Activated naive CD8-positive, alpha-beta T cell (primary cell): ENCODE measurements at regions not wholly inside any gene's neighbourhood (a gene's known extent, or its start where the extent isn't known, plus 50 kb on each side); places are given as distances from the start of the nearest gene placed in this dataset.

ENCODE experiments used
- H3K27ac Mint-ChIP-seq: one replicate; pipeline ENCODE4 v1.8.0; 2021; ENCODE audit warnings: mixed read lengths
- H3K27me3 Mint-ChIP-seq: one replicate; pipeline ENCODE4 v1.8.0; 2021; ENCODE audit warnings: mixed read lengths
- H3K36me3 Mint-ChIP-seq: one replicate; pipeline ENCODE4 v1.8.0; 2021; ENCODE audit warnings: mixed read lengths
- H3K4me1 Mint-ChIP-seq: one replicate; pipeline ENCODE4 v1.8.0; 2021; ENCODE audit warnings: low read depth, mixed read lengths
- H3K4me3 Mint-ChIP-seq: one replicate; pipeline ENCODE4 v1.8.0; 2021; ENCODE audit warnings: mild to moderate bottlenecking, mixed read lengths
- H3K9me3 Mint-ChIP-seq: one replicate; pipeline ENCODE4 v1.8.0; 2021; ENCODE audit warnings: low read depth, mixed read lengths

GRCh38 chr6:45739058-45739457 is 276.6 kb downstream of the CLIC5 start:
- Mint-ChIP-seq H3K27me3 (peaks cover 6% of the 10 kb centered on the region), H3K4me3 (no peak overlapping the region), H3K9me3 (no peaks in the 10 kb centered on the region), H3K27ac (no peak overlapping the region), H3K36me3 (no peaks in the 10 kb centered on the region), H3K4me1 (peaks cover 30% of the 10 kb centered on the region)

GRCh38 chr6:45738057-45738455 is 277.6 kb downstream of the CLIC5 start:
- Mint-ChIP-seq H3K4me1 (peaks cover 29% of the 10 kb centered on the region), H3K36me3 (no peaks in the 10 kb centered on the region), H3K27me3 (peaks cover 6% of the 10 kb centered on the region), H3K27ac (peak overlapping the region; percentile 83), H3K9me3 (no peaks in the 10 kb centered on the region), H3K4me3 (peak overlapping the region; percentile 47)

GRCh38 chr6:45737331-45738056 is 278.2 kb downstream of the CLIC5 start:
- Mint-ChIP-seq H3K27me3 (peaks cover 6% of the 10 kb centered on the region), H3K9me3 (no peaks in the 10 kb centered on the region), H3K27ac (peak overlapping the region; percentile 83), H3K4me3 (peak overlapping the region; percentile 47), H3K4me1 (peaks cover 27% of the 10 kb centered on the region), H3K36me3 (no peaks in the 10 kb centered on the region)

GRCh38 chr6:45736134-45736533 is 279.5 kb downstream of the CLIC5 start:
- Mint-ChIP-seq H3K36me3 (no peaks in the 10 kb centered on the region), H3K4me1 (peaks cover 18% of the 10 kb centered on the region), H3K9me3 (no peaks in the 10 kb centered on the region), H3K27ac (no peak overlapping the region), H3K4me3 (no peak overlapping the region), H3K27me3 (peaks cover 6% of the 10 kb centered on the region)

- Mint-ChIP-seq H3K4me3 (no peak overlapping the region), H3K9me3 (no peaks in the 10 kb centered on the region), H3K36me3 (no peaks in the 10 kb centered on the region), H3K27ac (no peak overlapping the region), H3K27me3 (peaks cover 6% of the 10 kb centered on the region), H3K4me1 (peaks cover 12% of the 10 kb centered on the region)
These were observed 282.9 kb downstream of the CLIC5 start for GRCh38 chr6:45732731-45733130.

- H3K36me3 Mint-ChIP-seq, result no peaks in the 10 kb centered on the region
- H3K9me3 Mint-ChIP-seq, result no peaks in the 10 kb centered on the region
- H3K4me3 Mint-ChIP-seq, result no peak overlapping the region
- H3K27ac Mint-ChIP-seq, result no peak overlapping the region
- H3K4me1 Mint-ChIP-seq, result no peaks in the 10 kb centered on the region
- H3K27me3 Mint-ChIP-seq, result peaks cover 6% of the 10 kb centered on the region
These were observed 285.4 kb downstream of the CLIC5 start for GRCh38 chr6:45730232-45730631.

- Mint-ChIP-seq H3K4me3 (no peak overlapping the region), H3K4me1 (no peaks in the 10 kb centered on the region), H3K27ac (no peak overlapping the region), H3K9me3 (no peaks in the 10 kb centered on the region), H3K36me3 (no peaks in the 10 kb centered on the region), H3K27me3 (no peaks in the 10 kb centered on the region)
These were observed 287.0 kb downstream of the CLIC5 start for GRCh38 chr6:45728674-45729073.

- Mint-ChIP-seq H3K4me1 (no peaks in the 10 kb centered on the region), H3K36me3 (peaks cover 2% of the 10 kb centered on the region), H3K27ac (no peak overlapping the region), H3K27me3 (no peaks in the 10 kb centered on the region), H3K9me3 (peaks cover 3% of the 10 kb centered on the region), H3K4me3 (no peak overlapping the region)
These were observed 287.7 kb downstream of the CLIC5 start for GRCh38 chr6:45727819-45728449.

- Mint-ChIP-seq H3K4me3 (no peak overlapping the region), H3K4me1 (no peaks in the 10 kb centered on the region), H3K36me3 (peaks cover 4% of the 10 kb centered on the region), H3K9me3 (peaks cover 6% of the 10 kb centered on the region), H3K27me3 (no peaks in the 10 kb centered on the region), H3K27ac (no peak overlapping the region)
These were observed 288.4 kb downstream of the CLIC5 start for GRCh38 chr6:45727228-45727627.

GRCh38 chr6:45726444-45726843 is 289.2 kb downstream of the CLIC5 start:
- no peaks in the 10 kb centered on the region for H3K4me1 Mint-ChIP-seq
- H3K27me3 Mint-ChIP-seq, result no peaks in the 10 kb centered on the region
- H3K4me3 Mint-ChIP-seq, result no peak overlapping the region
- H3K27ac Mint-ChIP-seq, result no peak overlapping the region
- H3K36me3 Mint-ChIP-seq, result peaks cover 4% of the 10 kb centered on the region
- H3K9me3 Mint-ChIP-seq, result peaks cover 6% of the 10 kb centered on the region

- H3K36me3 Mint-ChIP-seq, result peaks cover 4% of the 10 kb centered on the region
- H3K27ac Mint-ChIP-seq, result no peak overlapping the region
- H3K27me3 Mint-ChIP-seq, result no peaks in the 10 kb centered on the region
- H3K4me1 Mint-ChIP-seq, result no peaks in the 10 kb centered on the region
- H3K9me3 Mint-ChIP-seq, result peaks cover 6% of the 10 kb centered on the region
- no peak overlapping the region for H3K4me3 Mint-ChIP-seq
These were observed 291.1 kb downstream of the CLIC5 start for GRCh38 chr6:45724511-45724910.

- peaks cover 4% of the 10 kb centered on the region for H3K36me3 Mint-ChIP-seq
- no peak overlapping the region for H3K4me3 Mint-ChIP-seq
- no peaks in the 10 kb centered on the region for H3K4me1 Mint-ChIP-seq
- no peak overlapping the region for H3K27ac Mint-ChIP-seq
- H3K27me3 Mint-ChIP-seq, result no peaks in the 10 kb centered on the region
- peaks cover 6% of the 10 kb centered on the region for H3K9me3 Mint-ChIP-seq
These were observed 291.6 kb downstream of the CLIC5 start for GRCh38 chr6:45724027-45724426.

- Mint-ChIP-seq H3K4me3 (no peak overlapping the region), H3K27ac (no peak overlapping the region), H3K4me1 (no peaks in the 10 kb centered on the region), H3K27me3 (no peaks in the 10 kb centered on the region), H3K9me3 (peaks cover 6% of the 10 kb centered on the region), H3K36me3 (peaks cover 4% of the 10 kb centered on the region)
These were observed 292.8 kb downstream of the CLIC5 start for GRCh38 chr6:45722876-45723275.

GRCh38 chr6:45721665-45722064 is 294.0 kb downstream of the CLIC5 start:
- Mint-ChIP-seq H3K36me3 (peaks cover 4% of the 10 kb centered on the region), H3K4me3 (no peak overlapping the region), H3K9me3 (peaks cover 6% of the 10 kb centered on the region), H3K27me3 (no peaks in the 10 kb centered on the region), H3K4me1 (peaks cover 2% of the 10 kb centered on the region), H3K27ac (no peak overlapping the region)

GRCh38 chr6:45718871-45719270 is 296.8 kb downstream of the CLIC5 start:
- Mint-ChIP-seq H3K4me3 (no peak overlapping the region), H3K27ac (no peak overlapping the region), H3K27me3 (no peaks in the 10 kb centered on the region), H3K9me3 (peaks cover 6% of the 10 kb centered on the region), H3K4me1 (peaks cover 16% of the 10 kb centered on the region), H3K36me3 (peaks cover 4% of the 10 kb centered on the region)

- H3K27me3 Mint-ChIP-seq, result no peaks in the 10 kb centered on the region
- peaks cover 21% of the 10 kb centered on the region for H3K4me1 Mint-ChIP-seq
- no peak overlapping the region for H3K4me3 Mint-ChIP-seq
- H3K9me3 Mint-ChIP-seq, result peaks cover 5% of the 10 kb centered on the region
- peaks cover 4% of the 10 kb centered on the region for H3K36me3 Mint-ChIP-seq
- H3K27ac Mint-ChIP-seq, result no peak overlapping the region
These were observed 297.5 kb downstream of the CLIC5 start for GRCh38 chr6:45718131-45718530.
